Vagina (tissue), 2 donors: ENCODE measurements at regions not wholly inside any gene's neighbourhood (a gene's known extent, or its start where the extent isn't known, plus 50 kb on each side); places are given as distances from the start of the nearest gene placed in this dataset.

Source experiments
- CTCF ChIP-seq, 3 experiments: fragments of 450-650 bp in 2 of 3; fragments of 200-600 bp in 1 of 3; sonication (generic) in 1 of 3; IDR thresholded peaks; one replicate each; pipeline ENCODE4 v1.5.1; 2017 to 2019; ENCODE audit warnings: antibody characterized with exemption in 3 of 3, mild to moderate bottlenecking in 2 of 3, moderate library complexity in 2 of 3
- POLR2A ChIP-seq, 2 donors: fragments of 450-650 bp; IDR thresholded peaks; one replicate each; pipeline ENCODE4 v1.6.1; 2017; ENCODE audit warnings: antibody characterized with exemption in 2 of 2, mild to moderate bottlenecking in 2 of 2, moderate library complexity in 2 of 2

GRCh38 chr7:93828260-93828659 lies 62.3 kb downstream of the TFPI2 start:
- TF ChIP-seq CTCF (IDR thresholded peaks at IDR 0.05) (no peak), POLR2A (IDR thresholded peaks at IDR 0.05) (no peak)
